ENCODE measurements at regions not wholly inside any gene's neighbourhood (a gene's known extent, or its start where the extent isn't known, plus 50 kb on each side); places are given as distances from the start of the nearest gene placed in this dataset.
"Not testable (repeated sequence)": the region's sequence is repeated elsewhere in the genome, so short reads cannot be mapped to it uniquely, and the experiment has no call there.

DNA sequence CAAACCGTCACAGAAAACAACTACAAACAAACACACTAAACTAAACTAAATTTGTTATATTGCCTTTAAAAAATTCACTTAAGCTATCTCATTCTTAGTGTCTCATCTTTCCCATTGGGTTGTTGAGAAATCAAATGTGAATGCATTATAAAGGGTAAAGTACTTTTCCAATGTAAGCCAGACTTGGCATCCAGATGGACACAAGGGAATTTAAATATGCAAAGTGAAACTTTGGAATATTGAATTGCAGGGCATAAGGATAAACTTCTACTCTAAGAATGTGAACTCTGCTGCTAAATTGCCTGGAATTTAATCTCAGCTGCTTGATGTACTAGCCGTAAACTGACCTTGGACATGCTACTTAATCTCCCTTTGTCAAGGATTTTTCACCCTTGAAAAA lies 1554.6 kb downstream of the CDH8 start:
- no peak for DNase-seq

DNA sequence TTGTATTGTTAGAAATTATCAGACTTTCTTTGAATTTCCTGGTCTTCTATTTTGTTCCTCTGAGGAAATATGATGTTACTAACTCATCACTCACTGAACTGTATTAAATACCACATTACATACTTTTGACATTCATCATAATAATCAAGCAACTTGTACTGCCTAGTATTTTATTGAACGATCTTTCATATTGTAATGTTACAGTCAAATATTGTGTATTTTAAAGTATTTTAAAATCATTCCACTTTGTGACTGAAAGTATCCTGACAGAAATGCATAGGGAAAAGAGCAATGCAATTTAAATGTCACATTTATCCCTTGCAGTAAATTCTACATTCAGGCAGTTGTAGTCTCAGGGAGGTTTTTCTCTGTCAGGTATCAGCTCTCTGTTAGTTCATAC lies 1557.4 kb downstream of the CDH8 start:
- DNase-seq: no peak

DNA sequence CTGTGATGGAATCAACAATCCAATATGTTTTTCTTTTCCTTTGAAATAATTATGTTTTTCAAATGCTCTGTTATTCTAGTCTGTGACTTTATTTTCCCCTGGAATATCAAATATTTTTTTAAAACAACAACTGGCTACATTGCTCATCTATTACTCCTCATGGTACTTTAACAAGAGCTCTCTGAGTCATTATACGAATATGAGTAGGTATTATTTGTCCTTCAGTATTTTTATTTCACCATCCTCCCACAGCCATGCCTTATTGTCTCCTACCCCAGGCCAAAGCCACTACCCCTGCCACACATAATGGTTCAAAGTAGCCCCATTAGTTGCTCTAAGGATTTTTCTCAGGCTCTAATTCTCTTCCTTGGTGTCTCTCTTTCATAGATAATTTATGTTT lies 1572.3 kb downstream of the CDH8 start:
- no peak for DNase-seq

DNA sequence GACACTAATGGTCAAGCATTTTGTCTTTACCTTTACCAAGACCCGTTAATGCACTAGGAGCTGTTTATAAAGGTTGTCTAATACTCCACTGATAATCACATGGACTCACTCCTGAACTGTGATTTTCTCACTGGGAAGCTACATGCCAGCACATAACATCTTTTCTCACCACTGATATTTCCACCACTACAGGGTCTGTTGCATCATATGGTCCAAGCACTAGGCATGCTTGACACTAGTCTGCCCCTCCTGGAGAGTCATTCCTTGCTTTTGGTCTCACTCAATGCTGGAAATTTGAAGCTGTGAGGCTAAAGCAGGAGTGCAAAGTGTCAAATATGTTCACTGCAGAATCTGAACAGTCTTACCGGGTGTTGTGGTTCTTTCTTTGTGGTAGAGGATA lies 1576.8 kb downstream of the CDH8 start:
- no peak for DNase-seq

DNA sequence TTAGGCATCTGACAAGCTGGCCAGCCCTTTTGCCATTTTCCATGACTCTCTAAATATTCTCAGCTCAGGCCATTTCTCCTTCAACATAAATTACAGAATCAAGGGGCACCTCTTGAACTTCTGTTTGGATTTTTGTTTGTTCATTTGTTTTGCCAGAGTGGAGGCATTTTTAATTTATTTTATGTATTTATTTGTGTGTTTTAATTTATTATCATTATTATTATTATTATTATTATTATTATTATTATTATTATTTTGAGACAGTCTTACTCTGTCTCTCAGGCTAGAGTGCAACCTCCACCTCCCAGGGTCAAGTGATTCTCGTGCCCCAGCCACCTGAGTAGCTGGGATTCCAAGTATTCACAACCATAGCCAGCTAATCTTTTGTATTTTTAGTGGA lies 1578.0 kb downstream of the CDH8 start:
- DNase-seq: no peak

DNA sequence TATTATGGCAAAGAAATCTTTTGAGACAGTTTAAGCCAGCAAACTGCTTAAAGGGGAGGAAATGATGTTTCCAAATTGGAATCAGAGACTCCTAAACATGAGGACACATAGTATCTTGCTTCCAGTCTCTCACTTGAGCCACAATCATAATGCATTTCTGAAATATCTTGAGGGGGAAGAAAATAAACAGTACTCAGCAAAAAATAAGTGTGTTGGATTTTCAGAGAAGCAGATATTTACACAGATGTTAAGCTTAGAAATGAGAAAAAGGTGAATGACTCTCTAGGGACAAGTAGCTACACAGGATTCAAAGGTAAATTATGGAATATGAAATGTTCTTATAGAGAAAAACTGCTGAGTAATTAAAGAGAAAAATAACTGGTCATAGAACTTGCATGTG lies 1583.6 kb downstream of the CDH8 start:
- DNase-seq: no peak

DNA sequence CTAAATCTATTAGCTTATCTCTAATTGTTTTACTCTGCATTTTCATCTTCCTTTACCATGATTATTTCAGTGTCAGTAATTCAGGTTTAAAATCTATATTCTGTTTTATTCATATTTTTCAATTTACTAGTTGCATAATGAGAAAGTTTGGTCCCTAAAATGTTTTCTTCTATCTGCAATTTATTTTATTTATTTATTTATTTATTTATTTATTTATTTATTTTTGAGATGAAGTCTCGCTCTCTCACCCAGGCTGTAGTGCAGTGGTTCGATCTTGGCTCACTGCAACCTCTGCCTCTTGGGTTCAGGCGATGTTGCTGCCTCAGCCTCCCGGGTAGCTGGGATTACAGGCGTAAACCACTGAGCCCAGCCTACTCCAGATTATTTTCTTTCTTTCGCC lies 1597.3 kb downstream of the CDH8 start:
- no peak for DNase-seq

DNA sequence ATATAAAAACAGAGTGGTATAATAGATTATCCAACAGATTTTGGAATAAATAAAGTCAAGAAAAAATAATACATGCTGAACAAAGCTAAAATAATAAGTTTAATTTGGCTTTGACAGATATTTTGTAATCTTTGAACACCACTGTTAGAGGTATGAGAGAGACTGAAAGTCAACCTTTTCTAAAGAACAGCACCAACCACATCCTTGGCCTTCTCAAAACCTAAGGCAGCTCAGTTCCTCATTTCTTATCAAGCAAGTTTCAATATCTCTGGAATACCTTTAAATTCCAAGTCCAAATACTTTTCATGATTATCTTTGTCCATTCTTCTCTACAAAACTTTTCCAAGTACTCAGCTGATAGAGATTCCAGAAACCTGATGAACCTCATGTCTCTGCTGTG lies 1603.8 kb downstream of the CDH8 start:
- DNase-seq: no peak

DNA sequence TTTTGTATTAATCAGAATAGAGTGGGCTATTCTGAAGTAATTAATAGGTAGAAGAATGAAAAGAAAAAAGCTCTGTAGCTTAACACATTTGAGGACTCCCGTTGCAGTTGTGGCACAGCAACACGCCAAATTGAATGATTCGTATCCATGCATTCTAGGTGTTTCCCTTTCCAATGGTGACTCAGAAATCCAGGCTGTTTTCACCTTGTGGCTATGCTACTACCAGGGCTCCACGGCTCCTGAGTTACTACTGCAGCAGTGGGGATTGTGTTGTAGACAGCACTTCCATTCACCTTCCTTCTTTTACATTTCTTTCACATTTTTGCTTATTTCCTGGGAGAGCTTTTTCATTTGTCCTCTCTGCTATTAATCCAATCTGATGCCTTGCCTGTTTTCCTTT lies 1616.4 kb downstream of the CDH8 start:
- no peak for DNase-seq

DNA sequence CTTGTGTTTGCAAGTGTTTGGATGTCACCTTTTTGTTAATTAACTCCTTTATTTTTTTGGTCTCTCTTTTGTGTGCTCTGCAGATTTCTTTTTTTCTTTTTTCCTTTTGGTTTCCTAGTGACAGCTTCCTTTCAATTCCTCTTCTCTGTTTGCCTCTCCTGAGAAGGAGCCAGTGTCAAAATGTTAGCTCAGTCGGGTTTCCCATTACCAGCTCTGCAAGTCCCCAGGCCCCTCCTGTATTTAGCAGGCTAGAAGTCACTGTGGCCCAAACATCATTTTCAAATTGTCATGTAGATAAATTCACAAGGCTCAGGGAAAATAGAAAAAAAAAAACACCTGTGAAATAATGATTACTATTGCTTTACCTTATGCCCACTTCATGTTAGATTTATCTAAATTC lies 1621.6 kb downstream of the CDH8 start:
- DNase-seq: no peak

DNA sequence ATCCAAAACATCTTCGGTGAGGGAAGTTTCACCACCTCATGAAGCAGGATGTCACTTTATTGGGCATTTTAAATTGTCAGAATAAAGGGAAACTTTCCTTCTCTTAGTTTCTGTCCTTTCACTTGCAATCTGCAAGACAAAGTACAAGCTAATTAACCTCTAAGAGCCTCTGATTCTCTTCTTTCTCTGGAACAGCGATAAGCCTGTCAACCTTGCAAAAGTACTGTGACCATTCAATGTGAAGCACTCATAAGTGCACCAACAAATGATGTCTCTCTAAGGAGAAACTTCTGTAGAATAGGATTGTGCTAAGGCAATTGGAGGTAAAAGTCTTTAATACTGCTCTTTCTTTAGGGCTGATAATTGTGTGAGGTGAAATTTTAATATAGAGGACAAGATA lies 1622.3 kb downstream of the CDH8 start:
- DNase-seq: no peak

DNA sequence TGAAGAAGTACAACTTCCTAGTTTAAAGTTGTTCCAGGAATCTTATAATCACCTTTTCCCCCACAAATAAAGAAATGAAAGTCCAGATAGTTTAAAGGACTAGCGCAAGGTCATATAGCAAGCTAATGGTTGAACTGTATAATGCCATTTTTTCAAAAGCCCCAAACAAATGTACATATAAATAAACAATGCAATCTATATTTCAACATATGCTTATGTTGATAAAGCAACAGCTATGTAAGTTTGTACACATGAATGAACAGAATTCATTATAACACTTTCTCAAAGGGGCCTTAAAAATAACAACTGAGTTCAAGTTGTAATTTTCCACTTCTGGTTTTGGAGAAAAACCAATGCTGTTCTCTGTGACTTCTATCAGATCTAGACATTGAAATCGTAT lies 1628.6 kb downstream of the CDH8 start:
- DNase-seq: no peak

DNA sequence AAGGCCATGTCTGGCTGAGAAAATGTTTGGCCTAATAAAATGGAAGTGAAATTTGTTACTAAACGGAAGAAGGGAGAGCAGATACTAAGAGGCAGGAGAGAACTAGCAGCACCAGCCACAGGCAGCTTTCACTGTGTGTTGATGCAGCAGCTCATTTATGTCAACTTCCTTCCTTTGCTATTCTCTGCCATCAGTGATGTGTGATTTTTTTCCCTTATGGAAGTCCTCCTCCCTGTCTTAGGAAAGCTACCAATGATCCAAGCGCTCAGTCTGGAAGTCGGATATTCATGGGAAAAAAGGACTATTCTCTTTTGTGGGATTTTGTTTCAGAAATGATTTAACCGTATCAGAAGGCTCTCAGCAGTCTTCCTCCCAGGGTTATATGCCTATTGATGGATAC lies 1629.2 kb downstream of the CDH8 start:
- no peak for DNase-seq

DNA sequence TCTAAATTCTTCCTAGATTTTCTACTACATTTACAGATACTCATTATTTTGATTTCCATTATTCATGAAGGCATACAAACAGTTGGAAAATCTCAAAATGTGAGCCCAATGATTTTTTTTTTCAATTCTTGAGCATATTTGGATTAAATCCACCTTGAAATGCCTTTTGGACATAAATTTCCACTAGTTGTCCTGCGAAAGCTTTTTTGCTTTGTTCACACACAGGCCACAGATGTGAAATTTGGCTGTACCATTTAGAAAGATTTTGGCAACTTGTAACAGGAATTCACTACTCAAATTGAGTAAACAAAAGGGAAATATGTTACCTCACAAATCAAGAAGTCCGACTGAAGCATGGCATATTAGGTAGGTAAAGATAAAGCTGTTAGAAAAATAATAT lies 1631.0 kb downstream of the CDH8 start:
- no peak for DNase-seq

DNA sequence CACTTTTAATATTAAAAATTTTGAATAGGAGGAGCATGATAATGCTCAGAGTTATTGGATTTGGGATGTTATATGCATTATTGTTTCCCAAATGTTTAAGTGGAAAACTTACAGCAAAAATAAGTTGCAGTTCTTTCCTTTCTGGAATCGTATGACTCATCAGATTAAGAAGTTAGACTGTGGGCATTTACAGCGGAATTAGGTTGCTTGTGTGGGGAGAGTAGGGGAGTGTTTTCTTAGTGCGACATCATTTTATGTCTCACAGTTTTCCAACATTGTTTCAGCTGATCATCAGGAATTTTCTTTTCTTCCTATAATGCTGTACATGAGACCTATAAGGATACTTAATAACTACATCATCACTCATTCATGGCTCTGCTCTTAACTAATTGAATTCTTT lies 1631.8 kb downstream of the CDH8 start:
- no peak for DNase-seq

DNA sequence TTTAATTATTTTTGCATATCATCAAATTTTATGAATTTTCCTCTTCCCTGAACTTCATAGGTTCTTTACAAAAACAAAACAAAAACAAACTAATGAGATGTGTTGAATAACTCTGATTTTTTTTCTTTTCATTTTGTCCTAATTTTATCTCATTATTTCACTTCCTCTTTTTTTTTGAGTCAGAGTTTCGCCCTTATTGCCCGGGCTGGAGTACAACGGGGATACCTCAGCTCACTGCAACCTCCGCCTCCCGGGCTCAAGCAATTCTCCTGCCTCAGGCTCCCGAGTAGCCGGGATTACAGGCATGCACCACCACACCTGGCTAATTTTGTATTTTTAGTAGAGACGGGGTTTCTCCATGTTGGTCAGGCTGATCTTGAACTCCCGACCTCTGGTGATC lies 1633.3 kb downstream of the CDH8 start:
- DNase-seq: not testable (repeated sequence)

DNA sequence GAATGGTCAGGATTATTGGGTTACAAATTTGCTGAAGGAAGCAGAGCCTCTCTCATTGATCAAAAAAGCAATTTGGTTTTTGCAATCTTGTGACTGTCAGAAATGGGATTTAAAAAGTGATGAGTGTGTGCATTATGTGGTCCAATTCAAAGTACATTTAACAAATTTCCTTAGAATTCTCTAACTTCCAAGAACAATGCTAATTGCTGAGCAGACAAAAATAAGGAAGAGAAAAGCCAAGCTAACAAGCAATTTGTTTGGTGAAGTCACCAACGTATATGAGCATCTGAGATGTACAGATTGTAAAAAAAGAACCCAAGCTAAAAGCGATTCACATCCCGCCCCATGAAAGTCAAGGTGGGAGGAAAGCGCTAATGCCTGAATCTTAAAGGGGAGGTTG lies 1643.9 kb downstream of the CDH8 start:
- DNase-seq: no peak

DNA sequence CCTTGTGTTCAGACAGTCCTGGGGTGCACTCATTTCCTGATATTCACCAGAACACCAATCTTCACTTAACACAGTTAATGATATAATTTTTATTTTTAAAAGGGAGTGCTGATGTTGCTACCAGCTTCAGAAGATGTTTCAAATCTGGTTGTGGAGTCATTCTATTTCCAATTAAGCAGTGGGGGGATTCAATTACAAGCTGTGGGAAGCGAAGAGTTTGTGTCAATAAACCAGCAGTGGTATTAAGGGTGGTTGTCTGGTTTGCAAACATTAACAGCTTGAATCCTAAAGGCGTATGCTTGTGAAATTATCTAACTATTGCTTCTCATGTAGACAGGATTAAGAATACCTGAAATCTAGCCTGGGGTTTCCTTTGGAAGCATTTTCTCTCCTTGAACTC lies 1637.5 kb upstream of the GOT2 start:
- no peak for DNase-seq

DNA sequence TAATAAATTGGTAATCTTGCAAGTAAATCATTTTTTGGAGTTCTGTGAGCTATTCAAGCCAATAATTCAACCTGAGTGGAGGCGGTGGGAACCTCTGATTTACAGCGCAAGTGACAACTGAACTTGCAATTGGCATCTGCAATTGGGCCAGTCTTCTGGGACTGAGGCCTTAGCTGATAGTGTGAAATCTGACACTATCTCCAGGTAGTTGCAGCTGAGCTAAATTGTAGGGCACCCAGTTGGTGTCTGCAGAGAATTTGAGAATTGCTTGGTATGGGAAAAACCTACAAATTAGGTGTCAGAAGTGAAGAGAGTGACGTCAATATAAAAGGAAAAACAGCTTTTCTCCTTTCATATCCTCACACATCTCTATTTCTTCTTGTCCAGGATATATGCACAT lies 1633.6 kb upstream of the GOT2 start:
- DNase-seq: no peak

DNA sequence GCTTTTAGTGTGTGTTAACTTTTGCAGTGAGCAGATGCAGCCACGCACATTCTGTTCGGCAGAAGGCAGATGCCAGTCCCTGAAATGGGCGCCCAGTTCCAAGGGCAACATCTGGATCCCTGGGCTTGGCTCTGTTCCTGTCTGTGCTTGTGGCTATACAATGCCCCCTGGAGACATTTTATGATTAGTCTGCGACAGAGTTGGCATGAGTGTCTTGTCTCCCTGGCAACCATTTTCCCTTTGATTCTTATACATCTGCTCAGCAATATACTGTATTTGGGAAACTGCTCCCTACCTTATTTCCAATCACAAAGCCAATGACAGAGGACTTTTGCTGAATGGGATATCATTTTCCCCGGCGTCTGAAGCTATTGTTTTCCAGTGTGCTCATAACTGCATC lies 1629.5 kb upstream of the GOT2 start:
- no peak for DNase-seq

DNA sequence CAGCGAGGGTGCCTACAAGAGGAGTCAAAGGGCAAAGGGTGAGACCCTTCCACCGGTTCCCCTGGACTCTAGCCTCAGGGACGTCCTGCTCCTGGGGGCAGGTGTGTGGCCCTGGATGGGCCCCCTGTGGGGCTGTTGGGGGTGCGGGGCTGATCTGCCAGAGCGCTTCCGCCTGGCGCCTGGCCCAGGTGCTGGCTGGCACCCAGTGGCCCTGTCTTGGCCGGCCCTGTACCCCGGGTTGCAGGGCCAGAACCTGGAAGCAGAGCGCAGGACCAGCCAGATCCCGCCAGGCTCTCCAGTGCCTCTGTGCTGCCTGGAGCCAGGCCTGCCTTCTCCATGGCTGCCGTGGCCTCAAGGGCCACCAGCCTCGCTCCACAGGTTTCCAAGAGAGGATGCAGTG lies 1625.8 kb upstream of the GOT2 start:
- DNase-seq: not testable (repeated sequence)

DNA sequence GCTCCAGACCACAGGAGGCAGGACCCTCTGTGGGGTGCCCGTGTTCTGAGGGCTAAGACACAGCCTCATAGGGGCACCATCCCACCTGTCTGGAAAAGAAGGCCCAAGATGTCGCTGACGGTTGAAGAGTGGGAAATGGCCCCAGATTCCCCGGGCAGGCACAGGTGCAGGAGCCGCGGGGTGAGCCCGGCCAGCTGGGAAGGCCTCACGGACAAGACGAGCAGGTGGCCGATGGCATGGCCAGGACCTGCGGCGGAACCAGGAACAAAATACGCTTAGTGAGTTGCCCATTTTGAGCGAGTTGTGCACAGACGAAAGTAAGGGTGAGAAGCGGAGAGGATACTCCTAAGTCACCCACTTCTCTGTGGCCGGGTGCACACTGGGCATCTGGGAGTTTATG lies 1625.3 kb upstream of the GOT2 start:
- not testable (repeated sequence) for DNase-seq

DNA sequence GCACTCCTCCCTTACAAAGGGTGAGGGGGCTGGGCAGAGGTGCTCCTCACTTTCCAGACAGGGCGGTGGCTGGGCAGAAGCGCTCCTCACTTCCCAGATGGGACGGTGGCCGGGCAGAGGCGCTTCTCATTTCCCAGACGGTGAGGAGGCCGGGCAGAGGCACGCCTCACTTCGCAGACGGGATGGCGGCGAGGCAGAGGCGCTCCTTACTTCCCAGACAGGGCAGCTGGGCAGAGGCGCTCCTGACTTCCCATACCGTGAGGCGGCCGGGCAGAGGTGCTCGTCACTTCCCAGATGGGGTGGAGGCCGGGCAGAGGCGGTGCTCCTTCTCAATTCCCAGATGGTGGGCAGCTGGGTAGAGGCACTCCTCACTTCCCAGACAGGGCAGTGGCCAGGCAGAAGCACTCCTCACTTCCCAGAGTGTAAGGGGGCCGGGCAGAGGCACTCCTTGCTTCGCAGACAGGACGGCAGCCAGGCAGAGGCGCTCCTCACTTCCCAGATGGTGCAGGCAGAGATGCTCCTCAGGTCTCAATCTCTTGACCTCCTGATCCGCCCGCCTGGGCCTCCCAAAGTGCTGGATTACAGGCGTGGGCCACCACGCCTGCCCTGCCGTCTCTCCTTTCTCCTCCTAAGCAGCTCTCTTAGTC lies 1623.9 kb upstream of the GOT2 start:
- DNase-seq: not testable (repeated sequence)

DNA sequence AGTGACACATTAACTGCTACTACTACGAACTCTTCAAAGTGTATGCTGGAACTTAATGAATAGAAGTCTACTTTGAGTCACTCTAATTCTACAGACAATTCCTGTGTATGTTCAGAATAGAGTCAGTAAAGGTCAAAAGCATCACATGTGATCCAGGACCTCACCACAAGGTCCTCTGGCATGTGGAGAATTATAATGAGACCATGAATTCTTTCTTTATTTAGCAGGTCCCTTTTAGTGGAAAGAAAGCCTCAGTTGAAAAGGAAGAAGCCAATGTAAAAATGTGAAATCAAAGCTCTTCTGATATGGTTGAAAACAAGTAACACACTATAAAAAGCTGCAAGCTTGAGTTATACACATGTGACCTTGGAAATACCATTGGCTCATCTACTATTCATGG lies 1612.1 kb upstream of the GOT2 start:
- DNase-seq: no peak

DNA sequence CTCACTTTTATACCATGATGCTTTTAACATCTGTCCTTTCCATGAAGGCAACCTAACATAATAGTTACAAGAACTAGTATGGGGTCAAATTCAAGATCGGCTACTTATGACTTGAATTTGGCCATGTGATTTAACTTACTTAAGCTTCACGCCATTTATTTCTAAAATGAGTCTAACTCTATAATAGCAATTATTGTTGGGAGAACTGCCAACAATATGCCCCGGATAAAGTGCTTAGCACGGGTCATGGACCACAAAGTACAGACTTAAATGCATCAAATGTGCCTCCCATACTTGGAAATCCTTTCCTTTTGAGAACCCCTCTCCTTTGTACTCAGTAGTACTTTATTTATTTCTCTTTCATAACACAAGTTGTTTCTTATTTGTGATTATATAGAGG lies 1603.6 kb upstream of the GOT2 start:
- no peak for DNase-seq

DNA sequence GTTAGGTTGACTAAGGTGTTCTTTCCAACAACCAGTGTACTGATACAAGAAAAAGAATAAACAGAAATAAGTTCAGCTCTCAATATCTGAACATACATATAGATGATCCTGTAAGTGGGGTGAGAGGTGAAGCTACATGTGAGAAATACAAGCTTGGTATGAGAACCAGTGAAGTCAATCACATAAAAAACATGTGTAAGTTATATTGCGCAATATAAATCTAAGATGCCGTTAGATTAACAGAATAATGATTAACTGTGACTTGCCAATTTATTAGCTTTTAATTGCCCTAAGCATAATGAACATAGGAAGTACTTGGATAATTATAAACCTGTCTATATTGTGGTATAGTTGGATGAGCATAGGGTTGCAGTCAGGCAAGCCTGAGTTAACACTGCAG lies 1597.1 kb upstream of the GOT2 start:
- DNase-seq: no peak

Measured in SIG-M5 (cell line).